ENCODE measurements at regions not wholly inside any gene's neighbourhood (a gene's known extent, or its start where the extent isn't known, plus 50 kb on each side); places are given as distances from the start of the nearest gene placed in this dataset.

DNA sequence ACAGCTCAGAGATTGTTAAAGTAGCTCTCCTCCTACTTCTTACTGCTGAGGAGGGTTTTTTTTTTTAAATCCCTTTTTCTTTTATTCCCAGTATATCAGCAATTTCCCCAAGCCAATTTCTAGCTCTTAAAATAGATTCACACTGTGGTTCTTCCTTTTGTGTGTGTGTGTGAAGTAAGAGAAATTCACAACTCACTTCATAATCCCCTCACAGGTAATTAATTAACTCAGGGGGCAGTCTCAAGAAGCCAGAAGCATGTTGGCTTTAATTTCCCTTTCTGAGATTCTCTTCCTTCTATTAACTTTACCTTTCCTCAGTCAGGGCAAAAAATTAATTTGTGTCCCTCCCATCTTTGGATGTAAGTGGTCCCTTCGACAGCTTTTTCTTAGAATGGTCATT lies 71.0 kb upstream of the HMHB1 start:
- no peak for DNase-seq (ENCODE audit: low spot score in 2 of 2)
- Histone ChIP-seq H3K4me3 (no peak overlapping the region), H3K4me1 (no peaks in the 10 kb centered on the region), H3K27me3 (ENCODE audit: low read depth) (no peaks in the 10 kb centered on the region), H3K9me3 (no peaks in the 10 kb centered on the region), H3K36me3 (replicated peaks) (no peaks in the 10 kb centered on the region)
- in situ Hi-C loops (cut with MboI; ENCODE audit: low sequenced_read_pairs) = no loop called here

DNA sequence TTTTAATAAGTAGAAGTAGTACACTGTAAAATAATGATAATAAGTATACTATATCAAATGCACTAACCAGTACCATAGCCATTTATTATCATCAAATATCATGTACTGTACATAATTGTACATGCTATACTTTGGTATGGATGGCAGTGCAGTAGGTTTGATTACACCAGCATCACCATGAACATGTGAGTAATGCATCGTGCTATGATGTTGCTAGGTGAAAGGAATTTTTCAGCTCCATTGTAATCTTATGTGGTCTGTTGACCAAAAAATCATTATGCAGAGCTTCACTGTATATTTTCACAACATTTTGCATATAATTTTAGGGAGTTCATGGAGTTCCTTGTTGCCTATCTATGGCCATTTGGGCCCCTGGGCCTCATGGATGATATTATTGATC lies 72.2 kb upstream of the HMHB1 start:
- DNase-seq (ENCODE audit: low spot score in 2 of 2) = no peak
- H3K27me3 ChIP-seq (ENCODE audit: low read depth) = no peaks in the 10 kb centered on the region
- no peaks in the 10 kb centered on the region for H3K9me3 ChIP-seq

DNA sequence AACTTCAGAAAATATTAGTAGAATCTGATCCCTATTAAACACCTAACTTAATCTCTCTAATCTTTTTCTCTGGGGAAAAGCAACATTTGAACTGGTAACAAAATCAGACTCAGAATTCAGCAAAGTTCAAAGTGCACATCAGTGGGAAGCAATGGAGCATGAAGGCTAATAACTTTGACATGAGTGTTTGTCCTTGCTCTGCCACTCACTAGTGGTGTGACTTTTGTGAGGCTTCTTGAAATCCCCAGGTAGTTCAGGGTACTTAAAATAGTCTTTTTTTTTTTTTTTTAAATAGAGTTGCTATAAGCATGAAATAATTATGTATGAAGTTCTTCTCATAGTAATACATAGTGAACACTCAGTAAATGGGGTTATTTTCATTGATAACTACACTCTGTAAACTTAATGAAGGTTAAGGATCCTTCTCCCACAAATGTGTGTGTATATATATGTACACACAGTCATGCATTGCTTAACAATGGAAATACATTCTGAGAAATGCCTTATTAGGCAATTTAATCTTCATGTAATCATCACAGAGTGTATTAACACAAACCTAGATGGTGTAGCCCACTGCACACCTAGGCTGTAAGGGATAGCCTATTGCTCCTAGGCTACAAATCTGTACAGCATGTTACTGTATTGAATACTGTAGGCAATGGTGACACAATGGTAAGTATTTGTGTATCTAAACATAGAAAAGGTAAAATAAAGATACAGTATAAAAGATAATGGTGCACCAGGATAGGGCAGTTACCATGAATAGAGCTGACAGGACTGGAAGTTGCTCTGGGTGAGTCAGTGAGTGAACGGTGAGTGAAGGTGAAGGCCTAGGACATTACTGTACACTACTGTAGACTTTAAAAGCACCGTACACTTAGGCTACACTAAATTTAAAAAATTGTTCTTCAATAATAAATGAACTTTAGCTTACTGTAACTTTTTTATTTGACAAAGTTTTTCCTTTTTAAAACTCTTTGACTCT lies 73.3 kb upstream of the HMHB1 start:
- H3K27me3 ChIP-seq (ENCODE audit: low read depth) = no peaks in the 10 kb centered on the region
- H3K36me3 ChIP-seq (replicated peaks) = no peaks in the 10 kb centered on the region
- no peaks in the 10 kb centered on the region for H3K4me1 ChIP-seq
- DNase-seq (ENCODE audit: low spot score in 2 of 2) = no peak
- in situ Hi-C loops (cut with MboI; ENCODE audit: low sequenced_read_pairs) = no loop called here
- H3K9me3 ChIP-seq = no peaks in the 10 kb centered on the region
- no peak overlapping the region for H3K4me3 ChIP-seq

More for the DNA sequence above, 72.2 kb upstream of the HMHB1 start:
- Histone ChIP-seq H3K4me1 (no peaks in the 10 kb centered on the region), H3K36me3 (replicated peaks) (no peaks in the 10 kb centered on the region), H3K4me3 (no peak overlapping the region)
- in situ Hi-C loops (cut with MboI; ENCODE audit: low sequenced_read_pairs) = no loop called here

DNA sequence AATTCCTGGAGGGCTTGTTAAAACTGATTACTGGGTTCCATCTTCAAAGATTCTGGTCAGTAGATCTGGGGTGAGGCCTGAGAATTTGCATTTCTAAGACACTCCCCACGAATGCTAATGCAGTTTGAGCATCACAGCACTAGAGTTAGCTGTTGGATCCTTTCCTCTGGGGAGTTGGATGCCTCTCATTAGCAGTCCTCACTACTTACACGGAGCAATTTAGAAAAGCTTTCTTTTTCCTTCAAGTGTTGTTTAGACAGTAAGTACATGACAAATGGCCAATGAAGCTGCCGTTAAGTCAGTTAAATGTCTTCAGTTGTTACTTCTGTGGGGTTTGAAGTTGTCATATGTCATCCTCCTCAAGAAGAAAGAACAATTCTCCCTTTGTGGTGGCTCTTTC lies 74.9 kb upstream of the HMHB1 start:
- in situ Hi-C loops (cut with MboI; ENCODE audit: low sequenced_read_pairs) = no loop called here
- Histone ChIP-seq H3K4me3 (no peak overlapping the region), H3K9me3 (no peaks in the 10 kb centered on the region), H3K4me1 (no peaks in the 10 kb centered on the region), H3K36me3 (replicated peaks) (no peaks in the 10 kb centered on the region), H3K27me3 (ENCODE audit: low read depth) (no peaks in the 10 kb centered on the region)
- DNase-seq (ENCODE audit: low spot score in 2 of 2) = no peak

DNA sequence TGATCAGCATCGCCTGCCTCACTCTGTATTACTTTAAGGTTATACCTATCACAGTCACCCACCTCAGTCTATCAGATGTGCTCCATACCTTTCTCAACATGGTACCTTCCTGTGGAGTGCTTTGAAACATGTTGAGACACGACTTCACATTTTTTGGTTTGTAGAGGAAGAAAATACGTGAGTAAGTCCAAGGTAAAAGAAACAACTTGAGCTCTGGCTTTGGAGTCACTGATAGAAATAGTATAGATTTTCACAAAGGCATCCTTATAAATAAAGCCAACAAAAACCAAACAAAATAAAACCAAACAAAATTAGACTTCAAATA lies 77.5 kb upstream of the HMHB1 start:
- in situ Hi-C loops (cut with MboI; ENCODE audit: low sequenced_read_pairs) = no loop called here
- no peaks in the 10 kb centered on the region for H3K9me3 ChIP-seq
- no peaks in the 10 kb centered on the region for H3K4me1 ChIP-seq
- no peaks in the 10 kb centered on the region for H3K36me3 ChIP-seq (replicated peaks)
- H3K27me3 ChIP-seq (ENCODE audit: low read depth) = no peaks in the 10 kb centered on the region
- no peak overlapping the region for H3K4me3 ChIP-seq
- DNase-seq (ENCODE audit: low spot score in 2 of 2) = no peak

DNA sequence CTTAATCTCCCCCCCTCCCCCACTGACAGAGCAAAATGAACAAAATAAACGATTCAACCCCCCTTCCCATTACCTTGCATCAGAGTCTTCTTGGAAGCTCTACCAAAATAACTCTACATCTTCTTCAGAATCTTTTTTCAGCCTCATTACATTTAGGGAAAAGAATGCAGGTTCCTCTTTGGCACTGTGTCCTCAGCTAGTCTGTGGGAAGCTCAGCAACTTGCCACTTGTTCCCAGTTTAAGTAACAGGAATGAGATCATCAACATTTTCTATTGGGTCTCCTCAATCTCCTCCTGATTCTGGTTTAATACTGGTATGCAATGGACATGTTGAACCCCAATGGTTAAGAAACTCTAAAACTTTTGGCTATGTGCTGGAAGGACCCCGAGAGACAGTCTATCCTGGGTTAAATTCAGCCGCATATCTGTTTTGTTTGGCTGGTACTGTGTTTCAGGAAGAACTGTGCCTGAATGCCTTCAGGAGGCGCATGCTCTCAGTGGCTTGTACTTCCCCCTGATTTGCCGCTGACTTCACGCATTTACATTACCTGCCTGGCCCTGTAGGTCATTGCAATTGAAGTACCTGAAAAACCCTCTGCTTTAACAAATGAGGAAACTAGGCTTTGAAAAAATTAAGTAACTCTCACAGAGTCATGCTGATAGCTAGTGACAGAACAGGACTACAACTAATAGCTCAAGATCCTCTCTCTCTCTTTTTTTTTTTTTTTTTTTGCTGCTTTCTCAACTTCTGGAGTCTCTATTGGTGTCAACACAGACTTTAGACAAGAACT lies 78.1 kb upstream of the HMHB1 start:
- no peaks in the 10 kb centered on the region for H3K4me1 ChIP-seq
- no peaks in the 10 kb centered on the region for H3K27me3 ChIP-seq (ENCODE audit: low read depth)
- no peaks in the 10 kb centered on the region for H3K9me3 ChIP-seq
- no peak overlapping the region for H3K4me3 ChIP-seq
- in situ Hi-C loops (cut with MboI; ENCODE audit: low sequenced_read_pairs) = no loop called here
- no peak for DNase-seq (ENCODE audit: low spot score in 2 of 2)
- no peaks in the 10 kb centered on the region for H3K36me3 ChIP-seq (replicated peaks)

DNA sequence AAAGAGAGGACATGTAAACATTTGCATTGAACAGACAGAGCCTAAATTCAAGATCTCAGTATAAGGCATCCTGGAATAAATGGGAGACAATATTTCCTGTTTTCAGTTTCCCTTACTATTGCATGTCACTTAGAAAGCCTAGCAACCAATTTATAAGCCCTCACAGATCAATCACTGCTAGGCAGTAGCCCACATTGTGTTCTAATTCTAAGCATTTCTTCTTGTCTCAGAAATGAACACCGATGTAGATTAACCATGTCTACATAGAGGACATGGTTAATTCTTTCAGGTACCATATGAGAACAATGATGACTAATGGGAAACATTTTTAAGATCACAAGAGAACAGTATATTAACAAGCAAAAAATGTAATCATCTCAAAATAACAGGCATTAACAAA lies 79.6 kb upstream of the HMHB1 start:
- Histone ChIP-seq H3K36me3 (replicated peaks) (no peaks in the 10 kb centered on the region), H3K27me3 (ENCODE audit: low read depth) (no peaks in the 10 kb centered on the region), H3K4me3 (no peak overlapping the region), H3K4me1 (no peaks in the 10 kb centered on the region), H3K9me3 (no peaks in the 10 kb centered on the region)
- DNase-seq (ENCODE audit: low spot score in 2 of 2) = no peak
- in situ Hi-C loops (cut with MboI; ENCODE audit: low sequenced_read_pairs) = no loop called here

DNA sequence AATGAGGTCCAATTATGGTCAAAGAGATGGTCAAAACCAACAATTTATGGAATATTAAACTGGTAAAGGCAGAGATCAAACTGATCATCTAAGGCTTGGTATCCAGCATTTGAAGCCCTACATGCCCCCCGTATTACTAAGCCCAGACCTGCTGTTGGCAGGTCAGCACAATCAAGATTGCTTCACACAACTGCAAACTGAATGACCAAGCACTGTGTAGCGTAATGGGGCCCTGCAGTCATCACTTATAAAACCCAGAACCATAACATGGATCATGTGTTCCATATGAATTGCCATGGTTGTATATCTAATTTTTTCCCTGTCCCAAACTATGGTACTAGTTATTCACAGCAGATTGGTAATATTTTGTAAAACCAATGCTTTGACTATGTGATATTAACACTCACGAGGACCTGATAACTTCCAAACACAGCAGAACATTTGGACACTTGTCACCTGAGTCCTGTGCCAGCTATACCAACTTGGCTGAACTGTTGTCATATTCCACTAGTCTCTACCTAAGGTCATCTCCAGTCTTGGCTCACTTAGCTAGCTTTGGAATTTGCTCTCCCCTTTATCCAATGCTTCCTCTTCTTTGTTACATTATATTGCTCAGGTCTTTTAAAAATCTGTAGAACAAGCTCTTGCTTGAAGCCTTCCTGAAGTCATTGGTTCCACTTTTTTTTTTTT lies 81.7 kb upstream of the HMHB1 start:
- no peaks in the 10 kb centered on the region for H3K36me3 ChIP-seq (replicated peaks)

DNA sequence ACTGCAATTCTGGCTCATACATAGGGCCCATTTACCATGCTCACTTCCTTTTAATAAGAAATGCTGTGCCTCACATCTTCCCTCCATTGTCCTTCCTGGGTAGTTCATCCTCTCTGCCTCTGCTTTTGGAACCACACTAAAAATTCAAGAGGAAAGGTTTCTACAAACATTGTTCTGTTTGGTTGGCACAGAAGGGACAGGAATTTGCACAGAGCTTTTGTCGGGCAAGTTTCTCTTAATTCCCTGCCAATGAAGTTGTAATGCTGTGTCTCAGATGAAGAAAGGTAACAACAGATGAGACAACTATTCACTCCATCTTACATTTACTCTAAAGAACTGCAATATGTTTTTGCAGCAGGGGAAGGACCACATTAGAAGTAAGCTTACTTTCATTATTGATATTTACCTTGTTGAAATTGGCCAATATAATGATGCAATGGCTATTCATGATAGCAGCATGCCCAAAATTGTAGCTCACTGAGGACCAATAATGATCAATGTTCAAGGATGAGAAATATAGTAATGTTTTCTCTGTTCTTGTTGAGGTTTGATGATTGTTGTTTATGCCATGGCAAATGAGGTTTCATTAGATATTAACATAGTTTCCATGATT lies 82.5 kb upstream of the HMHB1 start:
- H3K36me3 ChIP-seq (replicated peaks) = no peaks in the 10 kb centered on the region
- no peak overlapping the region for H3K4me3 ChIP-seq
- in situ Hi-C loops (cut with MboI; ENCODE audit: low sequenced_read_pairs) = no loop called here
- H3K27me3 ChIP-seq (ENCODE audit: low read depth) = no peaks in the 10 kb centered on the region
- DNase-seq (ENCODE audit: low spot score in 2 of 2) = no peak
- no peaks in the 10 kb centered on the region for H3K9me3 ChIP-seq
- H3K4me1 ChIP-seq = no peaks in the 10 kb centered on the region

More for the DNA sequence above, 81.7 kb upstream of the HMHB1 start:
- no peak for DNase-seq (ENCODE audit: low spot score in 2 of 2)
- Histone ChIP-seq H3K4me3 (no peak overlapping the region), H3K9me3 (no peaks in the 10 kb centered on the region), H3K27me3 (ENCODE audit: low read depth) (no peaks in the 10 kb centered on the region), H3K4me1 (no peaks in the 10 kb centered on the region)
- in situ Hi-C loops (cut with MboI; ENCODE audit: low sequenced_read_pairs) = no loop called here

DNA sequence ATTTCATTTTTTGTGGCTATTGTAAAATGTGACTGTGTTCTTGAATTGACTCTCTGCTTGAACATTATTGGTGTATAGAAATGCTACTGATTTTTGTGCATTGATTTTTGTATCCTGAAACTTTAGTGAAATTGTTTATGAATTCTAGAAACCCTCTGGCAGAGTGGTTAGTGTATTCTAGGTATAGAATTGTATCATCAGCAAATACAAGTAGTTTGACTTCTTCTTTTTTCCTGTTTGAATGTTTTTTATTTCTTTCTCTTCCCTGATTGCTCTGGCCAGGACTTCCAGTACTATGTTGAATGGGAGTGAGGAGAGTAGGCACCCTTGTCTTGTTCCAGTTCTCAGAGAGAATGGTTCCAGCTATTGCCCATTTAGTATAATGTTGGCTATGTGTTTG lies 88.8 kb upstream of the HMHB1 start:
- in situ Hi-C loops (cut with MboI; ENCODE audit: low sequenced_read_pairs) = no loop called here
- Histone ChIP-seq H3K27me3 (ENCODE audit: low read depth) (no peaks in the 10 kb centered on the region), H3K4me1 (no peaks in the 10 kb centered on the region), H3K9me3 (no peaks in the 10 kb centered on the region; the same call in 1 of the 2 replicates), H3K36me3 (replicated peaks) (no peaks in the 10 kb centered on the region), H3K4me3 (no peak overlapping the region)
- DNase-seq (ENCODE audit: low spot score in 2 of 2) = no peak

DNA sequence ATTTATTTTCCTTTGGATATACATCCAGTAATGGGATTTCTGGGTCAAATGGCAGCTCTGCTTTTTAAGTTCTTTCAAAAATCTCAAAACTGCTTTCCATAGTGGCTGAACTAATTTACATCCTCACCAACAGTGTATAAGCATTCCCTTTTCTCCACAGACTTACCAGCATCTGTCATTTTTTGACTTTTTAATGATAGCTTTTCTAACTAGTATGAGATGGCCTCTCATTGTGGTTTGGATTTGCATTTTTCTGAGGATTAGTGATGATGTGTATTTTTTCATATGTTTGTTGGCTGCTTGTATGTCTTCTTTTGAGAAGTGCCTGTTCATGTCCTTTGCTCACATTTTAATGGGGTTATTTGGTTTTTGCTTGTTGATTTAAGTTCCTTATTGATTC lies 90.0 kb upstream of the HMHB1 start:
- H3K4me3 ChIP-seq = no peak overlapping the region
- H3K36me3 ChIP-seq (replicated peaks) = no peaks in the 10 kb centered on the region
- in situ Hi-C loops (cut with MboI; ENCODE audit: low sequenced_read_pairs) = no loop called here
- DNase-seq (ENCODE audit: low spot score in 2 of 2) = no peak
- H3K4me1 ChIP-seq = no peaks in the 10 kb centered on the region
- no peaks in the 10 kb centered on the region; the same call in 1 of the 2 replicates for H3K9me3 ChIP-seq
- H3K27me3 ChIP-seq (ENCODE audit: low read depth) = no peaks in the 10 kb centered on the region

DNA sequence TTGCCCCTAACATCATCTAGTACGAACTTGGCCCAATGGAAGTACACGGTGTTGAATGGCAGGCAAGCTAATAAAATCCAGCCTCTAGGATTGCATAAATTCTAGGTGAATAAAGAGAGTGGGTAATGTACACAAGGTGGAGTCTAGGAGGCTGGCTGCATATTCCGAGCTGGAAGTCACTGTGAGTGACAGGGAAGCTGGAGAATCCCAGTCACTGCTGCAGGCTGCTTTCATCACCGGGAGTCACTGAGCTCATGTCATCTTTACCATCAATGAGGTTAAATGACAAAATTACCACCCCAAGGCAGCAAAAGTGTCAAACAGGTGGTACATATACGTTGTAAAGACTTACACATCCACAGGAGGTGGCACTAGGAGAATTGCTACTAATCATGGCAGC lies 91.3 kb upstream of the HMHB1 start:
- H3K9me3 ChIP-seq = no peaks in the 10 kb centered on the region; the same call in 1 of the 2 replicates
- no peaks in the 10 kb centered on the region for H3K36me3 ChIP-seq (replicated peaks)
- no peak overlapping the region for H3K4me3 ChIP-seq
- in situ Hi-C loops (cut with MboI; ENCODE audit: low sequenced_read_pairs) = no loop called here
- no peaks in the 10 kb centered on the region for H3K27me3 ChIP-seq (ENCODE audit: low read depth)
- DNase-seq (ENCODE audit: low spot score in 2 of 2) = no peak
- no peaks in the 10 kb centered on the region for H3K4me1 ChIP-seq

DNA sequence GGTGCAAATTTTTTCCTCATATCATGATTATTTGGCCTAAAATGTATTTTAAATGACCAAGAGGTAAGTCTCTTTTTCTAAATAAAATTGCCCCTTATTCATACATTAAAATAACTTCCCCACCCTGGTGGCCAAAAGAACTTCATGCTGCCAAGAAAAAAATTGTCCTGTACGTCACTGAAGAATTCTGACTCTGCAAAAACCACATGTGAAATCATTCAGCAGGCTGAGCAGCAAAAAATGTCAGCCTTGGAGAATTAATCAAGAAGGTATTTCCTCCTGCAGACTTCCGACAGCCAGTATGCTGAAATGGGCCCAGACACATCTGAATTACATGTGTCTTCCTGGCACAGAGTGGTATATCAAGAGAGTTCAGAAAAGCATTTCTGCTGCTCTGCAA lies 94.6 kb upstream of the HMHB1 start:
- DNase-seq (ENCODE audit: low spot score in 2 of 2) = no peak
- no peak overlapping the region for H3K4me3 ChIP-seq
- in situ Hi-C loops (cut with MboI; ENCODE audit: low sequenced_read_pairs) = no loop called here
- H3K4me1 ChIP-seq = no peaks in the 10 kb centered on the region
- H3K36me3 ChIP-seq (replicated peaks) = no peaks in the 10 kb centered on the region
- H3K27me3 ChIP-seq (ENCODE audit: low read depth) = no peaks in the 10 kb centered on the region
- H3K9me3 ChIP-seq = no peaks in the 10 kb centered on the region
